ENCODE measurements at regions not wholly inside any gene's neighbourhood (a gene's known extent, or its start where the extent isn't known, plus 50 kb on each side); places are given as distances from the start of the nearest gene placed in this dataset.

- TF ChIP-seq ZNF462 (CRISPR knock-in tag; IDR thresholded peaks at IDR 0.05) (no peak), ZNF331 (CRISPR knock-in tag; IDR thresholded peaks at IDR 0.05; ENCODE audit: low read depth) (no peak), CREB1 (CRISPR knock-in tag; IDR thresholded peaks at IDR 0.05; ENCODE audit: low read depth) (no peak)
Measured at GRCh38 chr2:134150760-134151159, 103.1 kb upstream of the MGAT5 start (continued).

GRCh38 chr2:134152045-134153010 is 101.5 kb upstream of the MGAT5 start:
- Histone ChIP-seq H2AFZ (no peak overlapping the region), H3K4me3 (no peak overlapping the region), H3K36me3 (ENCODE audit: insufficient read depth) (no peaks in the 10 kb centered on the region), H4K20me1 (replicated peaks; ENCODE audit: insufficient read depth) (no peaks in the 10 kb centered on the region), H3F3A (replicated peaks; ENCODE audit: low read depth) (no peaks in the 10 kb centered on the region), H3K4me2 (no peak overlapping the region), H3K27ac (ENCODE audit: low read depth) (no peak overlapping the region), H3K4me1 (ENCODE audit: insufficient read depth) (peaks cover 4% of the 10 kb centered on the region; the same call in 1 of the 2 replicates), H3K9me2 (ENCODE audit: insufficient read depth) (no peaks in the 10 kb centered on the region), H3K79me2 (replicated peaks; ENCODE audit: insufficient read depth) (peaks cover 66% of the 10 kb centered on the region), H3K27me3 (ENCODE audit: insufficient read depth) (no peaks in the 10 kb centered on the region)
- Mint-ChIP-seq H3K9me3 (no peaks in the 10 kb centered on the region), H3K4me3 (no peak overlapping the region; the same call in 2 of the 3 replicates), H3K4me1 (peaks cover 35% of the 10 kb centered on the region), H3K27ac (no peak overlapping the region), H3K36me3 (ENCODE audit: low read depth) (peaks cover 25% of the 10 kb centered on the region), H3K27me3 (ENCODE audit: insufficient read depth, low read depth, poor library complexity) (peaks cover 2% of the 10 kb centered on the region)
- no peak for ATAC-seq
- DNase-seq (ENCODE audit: low spot score) = no peak
- TF ChIP-seq EZH2phosphoT487 (IDR thresholded peaks at IDR 0.05; ENCODE audit: unreplicated experiment) (no peak), STAT1 (IDR thresholded peaks at IDR 0.05; ENCODE audit: unreplicated experiment) (no peak), ZNF331 (CRISPR knock-in tag; IDR thresholded peaks at IDR 0.05; ENCODE audit: low read depth) (no peak), CREB1 (CRISPR knock-in tag; IDR thresholded peaks at IDR 0.05; ENCODE audit: low read depth) (no peak), REST (IDR thresholded peaks at IDR 0.05; ENCODE audit: unreplicated experiment) (no peak), NANOG (IDR thresholded peaks at IDR 0.05; ENCODE audit: borderline replicate concordance) (no peak), JUNB (IDR thresholded peaks at IDR 0.05; ENCODE audit: unreplicated experiment) (no peak), POLR2AphosphoS5 (IDR thresholded peaks at IDR 0.05; ENCODE audit: low read depth) (no peak), CTCF (conservative IDR thresholded peaks at IDR 0.05; ENCODE audit: low read depth in 2 of 2) (no peak), ZNF114 (CRISPR knock-in tag; IDR thresholded peaks at IDR 0.05) (no peak), EZH2 (IDR thresholded peaks at IDR 0.05; ENCODE audit: low read depth, unreplicated experiment) (no peak)

Measured in GM23338 (cell line).